ENCODE measurements at regions not wholly inside any gene's neighbourhood (a gene's known extent, or its start where the extent isn't known, plus 50 kb on each side); places are given as distances from the start of the nearest gene placed in this dataset.

DNA sequence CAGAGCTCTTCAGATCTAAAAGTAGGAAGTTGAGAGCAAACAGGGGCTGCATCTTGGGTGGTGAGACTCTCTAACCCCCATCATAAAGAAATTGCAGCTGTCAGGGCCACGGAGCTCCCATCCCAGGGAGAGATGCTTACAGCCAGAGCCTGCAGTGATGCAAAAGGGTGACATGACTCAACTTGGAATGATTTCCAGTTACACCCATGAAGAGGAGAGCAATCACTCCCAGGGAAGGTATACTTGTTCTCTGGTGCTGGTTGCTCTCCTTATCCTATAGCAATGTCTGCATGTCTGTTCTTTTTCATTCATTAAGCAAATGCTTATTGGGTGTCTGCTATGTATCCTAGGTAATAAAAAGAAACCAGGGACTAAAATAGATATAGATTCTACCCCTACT, 228.0 kb downstream of the RAB11FIP2 start:
- TF ChIP-seq POLR2AphosphoS5 (IDR thresholded peaks at IDR 0.05; ENCODE audit: borderline replicate concordance, low read depth, low read length) (no peak), EZH2 (IDR thresholded peaks at IDR 0.05) (no peak), FOXP2 (optimal IDR thresholded peaks at IDR 0.05; ENCODE audit: control extremely low read depth, extremely low read length, insufficient read depth) (no peak)
